Endothelial cell of umbilical vein (primary cell): ENCODE measurements at regions not wholly inside any gene's neighbourhood (a gene's known extent, or its start where the extent isn't known, plus 50 kb on each side); places are given as distances from the start of the nearest gene placed in this dataset.

ENCODE experiments used
- BruUV-seq: library from RNA; stranded (reverse); fragments of 400-500 nt; replicated peaks from 2 replicates; lab custom pipeline; 2021; lab: Mats Ljungman, UMichigan
- CTCF ChIA-PET: fragments of 300-600, 350-600 bp; sonication (Branson Sonifier 250); formaldehyde crosslinking; loops from one replicate; lab custom pipeline; 2021; ENCODE audit warnings: antibody characterized with exemption, inconsistent platforms; lab: Charles Lee
- POLR2A ChIA-PET: fragments of 300-600, 350-600 bp; sonication (Branson Sonifier 250); formaldehyde crosslinking; loops from one replicate; lab custom pipeline; 2021; ENCODE audit warnings: antibody characterized with exemption, inconsistent platforms; lab: Charles Lee
- DNase-seq: peaks from one replicate; pipeline ENCODE4 v3.0.0-alpha.2; 2011; ENCODE audit warnings: low read depth, low spot score
- FAIRE-seq: peaks from 2 replicates; lab custom pipeline; 2011; peaks lifted over from hg19 to GRCh38; lab: Jason Lieb, UNC
- H2AFZ ChIP-seq: 2 replicates; pipeline ENCODE4 v1.6.0; 2012; ENCODE audit warnings: low read depth, low read length, control low read depth, inconsistent platforms
- H3K27ac ChIP-seq: 2 replicates; pipeline ENCODE4 v1.5.1; 2011; ENCODE audit warnings: low read depth, mild to moderate bottlenecking, control low read depth, low read length, moderate library complexity; ENCODE audit not compliant: insufficient read depth
- H3K27me3 ChIP-seq, 2 experiments: 2 replicates each; pipeline versions ENCODE4 v1.6.0 to v1.6.1; 2011; ENCODE audit warnings: low read length in 2 of 2, mixed read lengths in 1 of 2; ENCODE audit not compliant: control insufficient read depth in 2 of 2, insufficient read depth in 2 of 2
- H3K36me3 ChIP-seq, 2 experiments: 2 replicates in 1 of 2; 3 replicates in 1 of 2; pipeline ENCODE4 v1.5.1; 2011; ENCODE audit warnings: low read length in 2 of 2, mild to moderate bottlenecking in 1 of 2, moderate library complexity in 1 of 2; ENCODE audit not compliant: control insufficient read depth in 2 of 2, insufficient read depth in 2 of 2; ENCODE audit errors: extremely low read depth in 1 of 2
- H3K4me1 ChIP-seq: 3 replicates; pipeline ENCODE4 v1.5.1; 2011; ENCODE audit warnings: mild to moderate bottlenecking, low read length; ENCODE audit not compliant: control insufficient read depth, insufficient read depth; ENCODE audit errors: extremely low read depth
- H3K4me2 ChIP-seq: 2 replicates; pipeline ENCODE4 v1.6.1; 2011; ENCODE audit warnings: low read length, control low read depth, mixed read lengths; ENCODE audit not compliant: insufficient read depth
- H3K4me3 ChIP-seq, 3 experiments: fragments of 200-600 bp in 1 of 3; sonication (generic), shearing (Covaris generic) in 1 of 3; replicated peaks in 1 of 3; 2 replicates each; pipeline ENCODE4 v1.5.1; 2011 to 2016; ENCODE audit warnings: control low read depth in 3 of 3, low read length in 3 of 3, mild to moderate bottlenecking in 2 of 3, inconsistent platforms in 1 of 3, low read depth in 1 of 3, moderate library complexity in 1 of 3; ENCODE audit not compliant: insufficient read depth in 1 of 3
- H3K79me2 ChIP-seq: 2 replicates; pipeline ENCODE4 v1.6.0; 2012; ENCODE audit warnings: low read length, inconsistent platforms; ENCODE audit not compliant: control insufficient read depth, insufficient read depth
- H3K9ac ChIP-seq: replicated peaks from 2 replicates; pipeline ENCODE3; 2011; ENCODE audit warnings: low read length, control low read depth; ENCODE audit not compliant: insufficient read depth; ENCODE audit errors: extremely low read depth
- H3K9me1 ChIP-seq: replicated peaks from 3 replicates; pipeline ENCODE4 v1.6.0; 2011; ENCODE audit warnings: mild to moderate bottlenecking, low read length; ENCODE audit not compliant: control insufficient read depth, insufficient read depth; ENCODE audit errors: extremely low read depth
- H3K9me3 ChIP-seq: replicated peaks from 2 replicates; pipeline ENCODE4 v1.5.1; 2012; ENCODE audit warnings: low read length, inconsistent platforms; ENCODE audit not compliant: control insufficient read depth, insufficient read depth
- H4K20me1 ChIP-seq: replicated peaks from 2 replicates; pipeline ENCODE3; 2011; ENCODE audit warnings: mild to moderate bottlenecking, low read length; ENCODE audit not compliant: control insufficient read depth, insufficient read depth; ENCODE audit errors: extremely low read depth
- EZH2 ChIP-seq: IDR thresholded peaks from 2 replicates; pipeline ENCODE4 v1.6.1; 2012; ENCODE audit warnings: borderline replicate concordance, low read depth, mild to moderate bottlenecking, moderate library complexity, low read length, inconsistent platforms; ENCODE audit not compliant: severe bottlenecking
- FOS ChIP-seq: IDR thresholded peaks from 2 replicates; pipeline ENCODE4 v1.6.1; 2011; ENCODE audit warnings: mild to moderate bottlenecking, low read length, moderate library complexity, borderline replicate concordance; ENCODE audit not compliant: insufficient read depth
- GATA2 ChIP-seq: IDR thresholded peaks from 2 replicates; pipeline ENCODE4 v1.7.0; 2011; ENCODE audit warnings: low read depth, mild to moderate bottlenecking, moderate library complexity, mixed read lengths, low read length; ENCODE audit not compliant: insufficient read length, insufficient read depth
- JUN ChIP-seq: IDR thresholded peaks from 2 replicates; pipeline ENCODE4 v1.6.1; 2011; ENCODE audit warnings: borderline replicate concordance, low read depth; ENCODE audit not compliant: insufficient read length, insufficient read depth
- MYC ChIP-seq: IDR thresholded peaks from one replicate; pipeline ENCODE4 v1.6.1; 2011; ENCODE audit warnings: mild to moderate bottlenecking, low read depth, low read length
- POLR2A ChIP-seq: IDR thresholded peaks from 2 replicates; pipeline ENCODE4 v1.6.1; 2012; ENCODE audit warnings: low read depth, mild to moderate bottlenecking, control low read depth, low read length
- POLR2AphosphoS5 ChIP-seq: IDR thresholded peaks from 2 replicates; pipeline ENCODE4 v1.6.1; 2012; ENCODE audit warnings: low read depth, mild to moderate bottlenecking, control low read depth, low read length, moderate library complexity; ENCODE audit not compliant: insufficient read depth
- dilution Hi-C: fragments of 300-500 bp; cut with MboI; formaldehyde crosslinking; loops from one replicate; pipeline ENCODE4 v1.15.0; 2019; ENCODE audit warnings: low sequenced_read_pairs; ENCODE audit not compliant: extremely low pct_ligation_motif_present
- intact Hi-C: fragments of 100-400 bp; cut with micrococcal nuclease; formaldehyde crosslinking; loops from one replicate; pipeline ENCODE4 v1.10.0; 2022
- TF ChIP-seq, protein P1 (sequence below), 2 donors: IDR thresholded peaks; 1 replicate in 1 of 2; 2 replicates in 1 of 2; pipeline ENCODE4 v1.5.1; 2011; ENCODE audit warnings: low read length in 2 of 2, mild to moderate bottlenecking in 2 of 2, moderate library complexity in 2 of 2, control low read depth in 1 of 2, inconsistent platforms in 1 of 2, low read depth in 1 of 2; ENCODE audit not compliant: insufficient read depth in 1 of 2; ENCODE audit errors: extremely low read depth in 1 of 2
- TF ChIP-seq, protein P2 (sequence below): IDR thresholded peaks from 2 replicates; pipeline ENCODE4 v1.6.1; 2011; ENCODE audit not compliant: insufficient read depth, insufficient read length

DNA sequence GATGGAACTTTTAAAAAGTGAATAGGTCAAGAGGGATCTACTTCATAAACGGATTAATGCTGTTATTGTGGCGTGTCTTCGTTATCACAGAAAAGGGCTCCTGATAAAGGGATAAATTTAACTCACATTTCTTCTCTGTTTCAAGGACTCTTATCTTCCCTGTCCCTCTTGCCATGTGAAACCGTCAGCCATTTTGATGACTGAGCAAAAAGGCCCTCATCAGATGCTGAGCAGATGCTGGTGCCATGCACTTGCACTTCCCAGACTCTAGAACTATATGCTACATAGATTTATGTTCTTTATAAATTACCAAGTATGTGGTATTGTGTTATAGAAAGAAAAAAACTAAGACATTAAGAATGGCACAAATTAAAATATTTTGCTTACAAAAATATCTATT lies 1011.8 kb upstream of the GBE1 start:
- Histone ChIP-seq H2AFZ (no peak overlapping the region), H3K36me3 (no peaks in the 10 kb centered on the region), H3K9me3 (no peaks in the 10 kb centered on the region), H3K9me1 (no peaks in the 10 kb centered on the region), H3K9ac (no peak overlapping the region), H3K4me2 (no peak overlapping the region), H3K4me1 (no peaks in the 10 kb centered on the region), H3K4me3 (no peak overlapping the region), H3K79me2 (no peaks in the 10 kb centered on the region), H3K27me3 (no peaks in the 10 kb centered on the region), H3K27ac (no peak overlapping the region), H4K20me1 (no peaks in the 10 kb centered on the region)
- DNase-seq (no peak), FAIRE-seq (no peak)
- POLR2A ChIA-PET = no interaction called here
- dilution Hi-C loops = no loop called here
- intact Hi-C loops = no loop called here
- CTCF ChIA-PET = no interaction called here
- BruUV-seq = no TSS peak
- no peak for TF ChIP-seq JUN
- TF ChIP-seq EZH2 = no peak
- no peak for TF ChIP-seq POLR2A
- no peak for TF ChIP-seq GATA2
- no peak for TF ChIP-seq FOS
- no peak for TF ChIP-seq MYC
- TF ChIP-seq POLR2AphosphoS5 = no peak

DNA sequence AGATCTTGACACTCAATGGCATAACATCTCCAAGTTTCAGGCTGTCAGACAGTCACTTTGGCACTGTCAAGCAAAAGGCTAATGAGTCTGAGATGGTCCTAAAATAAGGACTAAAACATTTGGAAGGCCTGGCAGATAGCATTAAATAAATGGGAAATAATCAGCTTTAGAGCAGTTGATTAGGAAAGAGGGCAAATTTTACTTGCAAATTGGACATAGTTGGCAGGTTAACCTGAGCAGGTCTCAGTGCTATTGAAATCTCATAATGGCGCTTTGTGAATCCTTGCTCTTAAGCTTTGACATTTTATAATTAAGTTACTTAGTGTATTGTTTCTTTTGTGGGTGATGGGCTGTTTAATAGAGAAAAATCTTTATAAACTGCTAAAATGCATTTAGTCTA lies 1003.1 kb upstream of the GBE1 start:
- CTCF ChIA-PET = no interaction called here
- no TSS peak for BruUV-seq
- Histone ChIP-seq H3K4me3 (no peak overlapping the region), H3K27ac (no peak overlapping the region), H3K9me3 (peaks cover 3% of the 10 kb centered on the region), H3K4me2 (no peak overlapping the region), H3K27me3 (no peaks in the 10 kb centered on the region), H3K9ac (no peak overlapping the region), H3K36me3 (no peaks in the 10 kb centered on the region), H4K20me1 (no peaks in the 10 kb centered on the region), H3K9me1 (no peaks in the 10 kb centered on the region), H2AFZ (no peak overlapping the region), H3K79me2 (no peaks in the 10 kb centered on the region), H3K4me1 (no peaks in the 10 kb centered on the region)
- dilution Hi-C loops (no loop called here), intact Hi-C loops (no loop called here)
- POLR2A ChIA-PET = no interaction called here
- FAIRE-seq (no peak), DNase-seq (no peak)
- no peak for TF ChIP-seq FOS
- no peak for TF ChIP-seq EZH2
- no peak for TF ChIP-seq POLR2AphosphoS5
- TF ChIP-seq, protein P1, sequence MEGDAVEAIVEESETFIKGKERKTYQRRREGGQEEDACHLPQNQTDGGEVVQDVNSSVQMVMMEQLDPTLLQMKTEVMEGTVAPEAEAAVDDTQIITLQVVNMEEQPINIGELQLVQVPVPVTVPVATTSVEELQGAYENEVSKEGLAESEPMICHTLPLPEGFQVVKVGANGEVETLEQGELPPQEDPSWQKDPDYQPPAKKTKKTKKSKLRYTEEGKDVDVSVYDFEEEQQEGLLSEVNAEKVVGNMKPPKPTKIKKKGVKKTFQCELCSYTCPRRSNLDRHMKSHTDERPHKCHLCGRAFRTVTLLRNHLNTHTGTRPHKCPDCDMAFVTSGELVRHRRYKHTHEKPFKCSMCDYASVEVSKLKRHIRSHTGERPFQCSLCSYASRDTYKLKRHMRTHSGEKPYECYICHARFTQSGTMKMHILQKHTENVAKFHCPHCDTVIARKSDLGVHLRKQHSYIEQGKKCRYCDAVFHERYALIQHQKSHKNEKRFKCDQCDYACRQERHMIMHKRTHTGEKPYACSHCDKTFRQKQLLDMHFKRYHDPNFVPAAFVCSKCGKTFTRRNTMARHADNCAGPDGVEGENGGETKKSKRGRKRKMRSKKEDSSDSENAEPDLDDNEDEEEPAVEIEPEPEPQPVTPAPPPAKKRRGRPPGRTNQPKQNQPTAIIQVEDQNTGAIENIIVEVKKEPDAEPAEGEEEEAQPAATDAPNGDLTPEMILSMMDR (IDR thresholded peaks at IDR 0.05; ENCODE audit: extremely low read depth in 1 of 2, insufficient read depth in 1 of 2, low read depth in 1 of 2, low read length in 2 of 2) = no peak
- TF ChIP-seq JUN = no peak
- TF ChIP-seq, protein P2, sequence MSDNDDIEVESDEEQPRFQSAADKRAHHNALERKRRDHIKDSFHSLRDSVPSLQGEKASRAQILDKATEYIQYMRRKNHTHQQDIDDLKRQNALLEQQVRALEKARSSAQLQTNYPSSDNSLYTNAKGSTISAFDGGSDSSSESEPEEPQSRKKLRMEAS = no peak
